Chondrocyte (in vitro differentiated cells): ENCODE measurements at regions not wholly inside any gene's neighbourhood (a gene's known extent, or its start where the extent isn't known, plus 50 kb on each side); places are given as distances from the start of the nearest gene placed in this dataset.

ENCODE experiments used
- DNase-seq: peaks from one replicate; pipeline ENCODE4 v3.0.0; 2021; ENCODE audit warnings: mixed read lengths, low spot score
- H3K27ac Mint-ChIP-seq: one replicate; pipeline ENCODE4 v1.8.0; 2021; ENCODE audit warnings: mild to moderate bottlenecking, moderate library complexity, mixed read lengths; ENCODE audit not compliant: unreplicated experiment
- H3K27me3 Mint-ChIP-seq: 2 replicates; pipeline ENCODE4 v1.8.0; 2021; ENCODE audit warnings: low read depth, mixed read lengths
- H3K36me3 Mint-ChIP-seq: 2 replicates; pipeline ENCODE4 v1.8.0; 2021; ENCODE audit warnings: low read depth, mixed read lengths
- H3K4me1 Mint-ChIP-seq: 2 replicates; pipeline ENCODE4 v1.8.0; 2021; ENCODE audit warnings: low read depth, mild to moderate bottlenecking, mixed read lengths
- H3K4me3 Mint-ChIP-seq: one replicate; pipeline ENCODE4 v1.8.0; 2021; ENCODE audit warnings: mild to moderate bottlenecking, moderate library complexity, mixed read lengths; ENCODE audit not compliant: unreplicated experiment
- H3K9me3 Mint-ChIP-seq: 2 replicates; pipeline ENCODE4 v1.8.0; 2021; ENCODE audit warnings: low read depth, mixed read lengths
- TF ChIP-seq, protein P1 (sequence below): fragments of 200-600 bp; sonication (generic); IDR thresholded peaks from 2 replicates; pipeline ENCODE4 v1.5.0; 2021; ENCODE audit warnings: antibody characterized with exemption, mild to moderate bottlenecking, moderate library complexity

DNA sequence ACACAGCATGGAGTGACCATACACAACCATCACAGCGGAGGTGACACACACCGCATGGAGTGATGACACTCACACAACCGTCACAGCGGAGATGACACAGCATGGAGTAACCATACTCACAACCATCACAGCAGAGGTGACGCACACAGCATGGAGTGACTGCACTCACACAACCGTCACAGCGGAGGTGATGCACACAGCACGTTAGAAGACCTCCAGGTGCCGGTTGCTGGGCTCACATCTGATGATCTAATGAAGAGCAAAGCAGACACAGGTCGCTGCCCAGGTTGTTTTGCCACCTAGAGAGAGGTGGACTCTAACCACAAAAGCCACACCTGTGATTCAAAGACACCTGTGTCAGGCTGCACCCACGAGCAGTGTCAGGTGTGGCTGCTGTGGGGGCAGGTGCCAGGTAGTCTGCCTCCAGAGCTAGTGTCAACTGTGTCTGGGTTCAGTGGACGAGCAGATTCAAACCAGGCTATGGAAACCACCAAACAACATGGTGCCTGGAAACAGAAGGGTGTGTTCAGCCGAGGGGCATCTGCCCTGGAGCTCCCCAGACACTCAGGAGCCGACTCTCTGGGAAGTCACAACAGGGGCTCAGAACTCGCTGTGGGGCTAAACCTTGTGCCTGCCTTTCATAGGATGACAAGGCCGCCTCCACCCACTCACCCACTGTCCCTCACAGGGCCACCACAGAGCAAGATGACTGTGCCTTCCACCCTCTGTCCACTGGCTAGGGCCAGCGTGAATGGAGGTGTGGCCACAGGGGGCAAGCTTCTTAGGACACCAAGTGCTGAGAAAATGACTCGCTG lies 608.2 kb downstream of the TBC1D22A start:
- H3K9me3 Mint-ChIP-seq, result peaks cover 7% of the 10 kb centered on the region
- no peaks in the 10 kb centered on the region for H3K36me3 Mint-ChIP-seq
- peaks cover 2% of the 10 kb centered on the region for H3K27me3 Mint-ChIP-seq
- no peak overlapping the region for H3K4me3 Mint-ChIP-seq
- no peak overlapping the region for H3K27ac Mint-ChIP-seq
- TF ChIP-seq, protein P1, sequence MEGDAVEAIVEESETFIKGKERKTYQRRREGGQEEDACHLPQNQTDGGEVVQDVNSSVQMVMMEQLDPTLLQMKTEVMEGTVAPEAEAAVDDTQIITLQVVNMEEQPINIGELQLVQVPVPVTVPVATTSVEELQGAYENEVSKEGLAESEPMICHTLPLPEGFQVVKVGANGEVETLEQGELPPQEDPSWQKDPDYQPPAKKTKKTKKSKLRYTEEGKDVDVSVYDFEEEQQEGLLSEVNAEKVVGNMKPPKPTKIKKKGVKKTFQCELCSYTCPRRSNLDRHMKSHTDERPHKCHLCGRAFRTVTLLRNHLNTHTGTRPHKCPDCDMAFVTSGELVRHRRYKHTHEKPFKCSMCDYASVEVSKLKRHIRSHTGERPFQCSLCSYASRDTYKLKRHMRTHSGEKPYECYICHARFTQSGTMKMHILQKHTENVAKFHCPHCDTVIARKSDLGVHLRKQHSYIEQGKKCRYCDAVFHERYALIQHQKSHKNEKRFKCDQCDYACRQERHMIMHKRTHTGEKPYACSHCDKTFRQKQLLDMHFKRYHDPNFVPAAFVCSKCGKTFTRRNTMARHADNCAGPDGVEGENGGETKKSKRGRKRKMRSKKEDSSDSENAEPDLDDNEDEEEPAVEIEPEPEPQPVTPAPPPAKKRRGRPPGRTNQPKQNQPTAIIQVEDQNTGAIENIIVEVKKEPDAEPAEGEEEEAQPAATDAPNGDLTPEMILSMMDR, result no peak
- no peaks in the 10 kb centered on the region for H3K4me1 Mint-ChIP-seq
- DNase-seq, result peak; percentile 60

DNA sequence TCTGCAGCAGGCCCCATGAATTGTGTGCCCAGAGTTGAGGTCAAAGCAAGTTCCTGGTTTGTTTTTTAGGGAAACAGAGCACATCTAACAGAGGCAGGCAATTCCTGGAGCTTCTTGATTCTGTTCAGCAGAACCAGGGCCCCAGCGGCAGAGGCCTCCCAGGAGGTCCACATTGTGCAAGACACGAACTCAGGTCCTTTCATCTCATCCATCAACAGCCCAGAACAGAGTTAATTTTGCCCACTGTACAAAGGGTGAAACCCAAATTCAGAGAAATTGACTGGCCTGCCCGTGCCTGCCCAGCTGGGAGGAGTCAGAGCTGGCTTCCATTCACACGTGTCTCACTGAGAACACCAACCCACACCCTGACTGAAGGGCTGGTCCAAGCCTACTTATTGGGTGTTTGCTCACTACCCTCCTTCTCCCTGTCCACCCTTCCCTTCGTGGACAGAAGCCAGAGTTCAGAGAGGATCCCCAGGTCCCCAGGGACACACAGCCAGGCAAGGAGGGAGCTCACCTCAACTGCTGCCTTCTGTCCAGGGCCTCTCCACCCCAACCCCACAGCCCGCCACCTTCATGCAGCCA lies 607.1 kb downstream of the TBC1D22A start:
- no peak overlapping the region for H3K4me3 Mint-ChIP-seq
- peak; percentile 46 for DNase-seq
- no peaks in the 10 kb centered on the region for H3K36me3 Mint-ChIP-seq

GRCh38 chr22:47369020-47369419 lies 606.6 kb downstream of the TBC1D22A start:
- Mint-ChIP-seq H3K4me3 (no peak overlapping the region), H3K9me3 (peaks cover 19% of the 10 kb centered on the region), H3K36me3 (no peaks in the 10 kb centered on the region), H3K4me1 (no peaks in the 10 kb centered on the region), H3K27me3 (peaks cover 2% of the 10 kb centered on the region), H3K27ac (no peak overlapping the region)
- TF ChIP-seq, protein P1, result no peak
- peak; percentile 67 for DNase-seq

More for the DNA sequence above, 607.1 kb downstream of the TBC1D22A start:
- H3K27ac Mint-ChIP-seq, result no peak overlapping the region
- TF ChIP-seq, protein P1, result no peak
- peaks cover 2% of the 10 kb centered on the region for H3K27me3 Mint-ChIP-seq
- peaks cover 15% of the 10 kb centered on the region for H3K9me3 Mint-ChIP-seq
- no peaks in the 10 kb centered on the region for H3K4me1 Mint-ChIP-seq

- no peak overlapping the region for H3K4me3 Mint-ChIP-seq
- TF ChIP-seq, protein P1, result no peak
- no peak overlapping the region for H3K27ac Mint-ChIP-seq
- H3K36me3 Mint-ChIP-seq, result no peaks in the 10 kb centered on the region
- H3K4me1 Mint-ChIP-seq, result no peaks in the 10 kb centered on the region
- peaks cover 2% of the 10 kb centered on the region for H3K27me3 Mint-ChIP-seq
- peaks cover 22% of the 10 kb centered on the region for H3K9me3 Mint-ChIP-seq
- peak; percentile 81 for DNase-seq
Observed at GRCh38 chr22:47367993-47368945, 605.8 kb downstream of the TBC1D22A start.
